SJCRH30 (cell line): ENCODE measurements at regions not wholly inside any gene's neighbourhood (a gene's known extent, or its start where the extent isn't known, plus 50 kb on each side); places are given as distances from the start of the nearest gene placed in this dataset.

Source experiments
- DNase-seq, 2 experiments: peaks; one replicate each; pipeline ENCODE4 v3.0.0-alpha.2; 2015 to 2020
- H3K27ac ChIP-seq: fragments of 250-450 bp; sonication (Bioruptor Pico); 2 replicates; pipeline ENCODE4 v1.5.1; 2020; ENCODE audit warnings: mild to moderate bottlenecking, moderate library complexity
- H3K27me3 ChIP-seq: fragments of 250-450 bp; sonication (Bioruptor Pico); 2 replicates; pipeline ENCODE4 v1.5.1; 2020; ENCODE audit warnings: mild to moderate bottlenecking, moderate library complexity
- H3K36me3 ChIP-seq: fragments of 250-450 bp; sonication (Bioruptor Pico); 2 replicates; pipeline ENCODE4 v1.5.1; 2020; ENCODE audit warnings: mild to moderate bottlenecking, moderate library complexity
- H3K4me1 ChIP-seq: fragments of 250-450 bp; sonication (Bioruptor Pico); 2 replicates; pipeline ENCODE4 v1.5.1; 2020; ENCODE audit warnings: mild to moderate bottlenecking, moderate library complexity
- H3K4me3 ChIP-seq: fragments of 250-450 bp; sonication (Bioruptor Pico); 2 replicates; pipeline ENCODE4 v1.5.1; 2020; ENCODE audit warnings: mild to moderate bottlenecking, moderate library complexity
- H3K9me3 ChIP-seq: fragments of 250-450 bp; sonication (Bioruptor Pico); replicated peaks from 2 replicates; pipeline ENCODE4 v1.5.1; 2020; ENCODE audit warnings: mild to moderate bottlenecking, moderate library complexity

GRCh38 chr3:18134386-18135059, 290.6 kb downstream of the SATB1 start:
- Histone ChIP-seq H3K36me3 (no peaks in the 10 kb centered on the region), H3K27me3 (no peaks in the 10 kb centered on the region), H3K4me1 (no peaks in the 10 kb centered on the region), H3K27ac (no peak overlapping the region), H3K4me3 (no peak overlapping the region), H3K9me3 (no peaks in the 10 kb centered on the region)
- no peak for DNase-seq

- Histone ChIP-seq H3K4me3 (no peak overlapping the region), H3K27ac (no peak overlapping the region), H3K36me3 (no peaks in the 10 kb centered on the region), H3K27me3 (no peaks in the 10 kb centered on the region), H3K9me3 (no peaks in the 10 kb centered on the region), H3K4me1 (no peaks in the 10 kb centered on the region)
- DNase-seq = no peak
These were observed 292.1 kb downstream of the SATB1 start for GRCh38 chr3:18132991-18133390.

- no peak overlapping the region for H3K4me3 ChIP-seq
- no peak overlapping the region for H3K27ac ChIP-seq
- H3K36me3 ChIP-seq = no peaks in the 10 kb centered on the region
- peaks cover 12% of the 10 kb centered on the region for H3K4me1 ChIP-seq
- no peaks in the 10 kb centered on the region for H3K27me3 ChIP-seq
- no peaks in the 10 kb centered on the region for H3K9me3 ChIP-seq
- DNase-seq = no peak
These were observed 297.1 kb downstream of the SATB1 start for GRCh38 chr3:18127859-18128681.

GRCh38 chr3:18127174-18127858, 297.8 kb downstream of the SATB1 start:
- H3K4me3 ChIP-seq = no peak overlapping the region
- H3K9me3 ChIP-seq = no peaks in the 10 kb centered on the region
- no peak for DNase-seq
- H3K36me3 ChIP-seq = no peaks in the 10 kb centered on the region
- peaks cover 12% of the 10 kb centered on the region for H3K4me1 ChIP-seq
- no peak overlapping the region for H3K27ac ChIP-seq
- H3K27me3 ChIP-seq = no peaks in the 10 kb centered on the region

- Histone ChIP-seq H3K4me3 (no peak overlapping the region), H3K27ac (no peak overlapping the region), H3K9me3 (no peaks in the 10 kb centered on the region), H3K36me3 (no peaks in the 10 kb centered on the region), H3K4me1 (peaks cover 12% of the 10 kb centered on the region), H3K27me3 (no peaks in the 10 kb centered on the region)
- DNase-seq = no peak
These were observed 298.4 kb downstream of the SATB1 start for GRCh38 chr3:18126772-18127171.

GRCh38 chr3:18124501-18124900, 300.6 kb downstream of the SATB1 start:
- Histone ChIP-seq H3K27me3 (no peaks in the 10 kb centered on the region), H3K27ac (no peak overlapping the region), H3K4me3 (no peak overlapping the region), H3K36me3 (no peaks in the 10 kb centered on the region), H3K4me1 (peaks cover 12% of the 10 kb centered on the region), H3K9me3 (no peaks in the 10 kb centered on the region)
- DNase-seq = peak; percentile 37 to 64

- Histone ChIP-seq H3K27me3 (no peaks in the 10 kb centered on the region), H3K4me3 (no peak overlapping the region), H3K36me3 (no peaks in the 10 kb centered on the region), H3K27ac (no peak overlapping the region), H3K4me1 (peaks cover 12% of the 10 kb centered on the region), H3K9me3 (no peaks in the 10 kb centered on the region)
- no peak for DNase-seq
These were observed 302.9 kb downstream of the SATB1 start for GRCh38 chr3:18122264-18122663.

- Histone ChIP-seq H3K27me3 (no peaks in the 10 kb centered on the region), H3K4me3 (no peak overlapping the region), H3K27ac (no peak overlapping the region), H3K4me1 (peaks cover 12% of the 10 kb centered on the region), H3K36me3 (no peaks in the 10 kb centered on the region), H3K9me3 (no peaks in the 10 kb centered on the region)
- no peak for DNase-seq
These were observed 304.1 kb downstream of the SATB1 start for GRCh38 chr3:18121020-18121419.

GRCh38 chr3:18119866-18120265, 305.3 kb downstream of the SATB1 start:
- Histone ChIP-seq H3K27ac (no peak overlapping the region), H3K27me3 (no peaks in the 10 kb centered on the region), H3K4me3 (no peak overlapping the region), H3K4me1 (peaks cover 9% of the 10 kb centered on the region), H3K36me3 (no peaks in the 10 kb centered on the region), H3K9me3 (no peaks in the 10 kb centered on the region)
- DNase-seq = no peak

- Histone ChIP-seq H3K4me3 (no peak overlapping the region), H3K27me3 (no peaks in the 10 kb centered on the region), H3K36me3 (no peaks in the 10 kb centered on the region), H3K9me3 (no peaks in the 10 kb centered on the region), H3K4me1 (peaks cover 10% of the 10 kb centered on the region; the same call in 1 of the 2 replicates), H3K27ac (no peak overlapping the region)
- DNase-seq = peak; percentile 33 to 57
These were observed 310.2 kb downstream of the SATB1 start for GRCh38 chr3:18114894-18115293.

GRCh38 chr3:18113417-18113816, 311.7 kb downstream of the SATB1 start:
- Histone ChIP-seq H3K36me3 (no peaks in the 10 kb centered on the region), H3K4me3 (no peak overlapping the region), H3K27me3 (no peaks in the 10 kb centered on the region), H3K9me3 (no peaks in the 10 kb centered on the region), H3K4me1 (peaks cover 10% of the 10 kb centered on the region; the same call in 1 of the 2 replicates), H3K27ac (no peak overlapping the region)
- DNase-seq = no peak

GRCh38 chr3:18112674-18113375, 312.3 kb downstream of the SATB1 start:
- no peak for DNase-seq
- no peaks in the 10 kb centered on the region for H3K36me3 ChIP-seq
- no peak overlapping the region for H3K4me3 ChIP-seq
- no peaks in the 10 kb centered on the region for H3K9me3 ChIP-seq
- no peaks in the 10 kb centered on the region for H3K27me3 ChIP-seq
- no peak overlapping the region for H3K27ac ChIP-seq
- peaks cover 10% of the 10 kb centered on the region; the same call in 1 of the 2 replicates for H3K4me1 ChIP-seq

GRCh38 chr3:18111796-18112232, 313.3 kb downstream of the SATB1 start:
- Histone ChIP-seq H3K4me3 (peak overlapping the region; percentile 56), H3K27ac (peak overlapping the region; percentile 78), H3K27me3 (no peaks in the 10 kb centered on the region), H3K4me1 (peaks cover 10% of the 10 kb centered on the region; the same call in 1 of the 2 replicates), H3K36me3 (no peaks in the 10 kb centered on the region), H3K9me3 (no peaks in the 10 kb centered on the region)
- DNase-seq = peak; percentile 71 to 84

- Histone ChIP-seq H3K36me3 (no peaks in the 10 kb centered on the region), H3K4me3 (no peak overlapping the region), H3K27me3 (no peaks in the 10 kb centered on the region), H3K4me1 (peaks cover 18% of the 10 kb centered on the region), H3K27ac (no peak overlapping the region), H3K9me3 (no peaks in the 10 kb centered on the region)
- no peak for DNase-seq
These were observed 321.5 kb downstream of the SATB1 start for GRCh38 chr3:18103591-18103990.
